ENCODE measurements at regions not wholly inside any gene's neighbourhood (a gene's known extent, or its start where the extent isn't known, plus 50 kb on each side); places are given as distances from the start of the nearest gene placed in this dataset.

- no peak for TF ChIP-seq CEBPB (IDR thresholded peaks at IDR 0.05; ENCODE audit: low read depth, low read length)
- TF ChIP-seq, protein P1, sequence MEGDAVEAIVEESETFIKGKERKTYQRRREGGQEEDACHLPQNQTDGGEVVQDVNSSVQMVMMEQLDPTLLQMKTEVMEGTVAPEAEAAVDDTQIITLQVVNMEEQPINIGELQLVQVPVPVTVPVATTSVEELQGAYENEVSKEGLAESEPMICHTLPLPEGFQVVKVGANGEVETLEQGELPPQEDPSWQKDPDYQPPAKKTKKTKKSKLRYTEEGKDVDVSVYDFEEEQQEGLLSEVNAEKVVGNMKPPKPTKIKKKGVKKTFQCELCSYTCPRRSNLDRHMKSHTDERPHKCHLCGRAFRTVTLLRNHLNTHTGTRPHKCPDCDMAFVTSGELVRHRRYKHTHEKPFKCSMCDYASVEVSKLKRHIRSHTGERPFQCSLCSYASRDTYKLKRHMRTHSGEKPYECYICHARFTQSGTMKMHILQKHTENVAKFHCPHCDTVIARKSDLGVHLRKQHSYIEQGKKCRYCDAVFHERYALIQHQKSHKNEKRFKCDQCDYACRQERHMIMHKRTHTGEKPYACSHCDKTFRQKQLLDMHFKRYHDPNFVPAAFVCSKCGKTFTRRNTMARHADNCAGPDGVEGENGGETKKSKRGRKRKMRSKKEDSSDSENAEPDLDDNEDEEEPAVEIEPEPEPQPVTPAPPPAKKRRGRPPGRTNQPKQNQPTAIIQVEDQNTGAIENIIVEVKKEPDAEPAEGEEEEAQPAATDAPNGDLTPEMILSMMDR (conservative IDR thresholded peaks at IDR 0.05; ENCODE audit: low read depth, low read length) = no peak
- TF ChIP-seq POLR2A (IDR thresholded peaks at IDR 0.05; ENCODE audit: low read depth, low read length) = no peak
- TF ChIP-seq CHD1 (IDR thresholded peaks at IDR 0.05; ENCODE audit: low read depth, low read length) = no peak
- no peak for TF ChIP-seq MAZ (IDR thresholded peaks at IDR 0.05; ENCODE audit: borderline replicate concordance, low read depth, low read length)
- TF ChIP-seq SMC3 (IDR thresholded peaks at IDR 0.05; ENCODE audit: low read depth, low read length) = no peak
- TF ChIP-seq RCOR1 (IDR thresholded peaks at IDR 0.05; ENCODE audit: insufficient replicate concordance, low read length) = no peak
- no peak for TF ChIP-seq MAFK (IDR thresholded peaks at IDR 0.05; ENCODE audit: low read depth, low read length)
- TF ChIP-seq MXI1 (IDR thresholded peaks at IDR 0.05; ENCODE audit: borderline replicate concordance, low read depth, low read length) = no peak
Observed at GRCh38 chr18:69143084-69143483, 257.6 kb upstream of the DOK6 start.
